ENCODE measurements at regions not wholly inside any gene's neighbourhood (a gene's known extent, or its start where the extent isn't known, plus 50 kb on each side); places are given as distances from the start of the nearest gene placed in this dataset.
"Not testable (repeated sequence)": the region's sequence is repeated elsewhere in the genome, so short reads cannot be mapped to it uniquely, and the experiment has no call there.

DNA sequence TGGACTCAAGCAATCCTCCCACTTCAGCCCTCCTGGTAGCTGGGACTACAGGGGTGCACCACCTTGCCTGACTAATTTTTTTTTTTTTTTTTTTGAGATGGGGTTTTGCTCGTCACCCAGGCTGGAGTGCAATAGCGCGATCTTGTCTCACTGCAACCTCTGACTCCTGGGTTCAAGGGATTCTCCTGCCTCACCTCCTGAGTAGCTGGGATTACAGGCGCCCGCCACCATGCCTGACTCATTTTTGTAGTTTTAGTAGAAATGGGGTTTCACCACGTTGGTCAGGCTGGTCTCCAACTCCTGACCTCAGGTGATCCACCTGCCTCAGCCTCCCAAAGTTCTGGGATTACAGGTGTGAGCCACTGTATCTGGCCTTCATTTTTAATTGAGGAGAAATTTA lies 141.0 kb upstream of the SALL4 start:
- TF ChIP-seq, protein P1, sequence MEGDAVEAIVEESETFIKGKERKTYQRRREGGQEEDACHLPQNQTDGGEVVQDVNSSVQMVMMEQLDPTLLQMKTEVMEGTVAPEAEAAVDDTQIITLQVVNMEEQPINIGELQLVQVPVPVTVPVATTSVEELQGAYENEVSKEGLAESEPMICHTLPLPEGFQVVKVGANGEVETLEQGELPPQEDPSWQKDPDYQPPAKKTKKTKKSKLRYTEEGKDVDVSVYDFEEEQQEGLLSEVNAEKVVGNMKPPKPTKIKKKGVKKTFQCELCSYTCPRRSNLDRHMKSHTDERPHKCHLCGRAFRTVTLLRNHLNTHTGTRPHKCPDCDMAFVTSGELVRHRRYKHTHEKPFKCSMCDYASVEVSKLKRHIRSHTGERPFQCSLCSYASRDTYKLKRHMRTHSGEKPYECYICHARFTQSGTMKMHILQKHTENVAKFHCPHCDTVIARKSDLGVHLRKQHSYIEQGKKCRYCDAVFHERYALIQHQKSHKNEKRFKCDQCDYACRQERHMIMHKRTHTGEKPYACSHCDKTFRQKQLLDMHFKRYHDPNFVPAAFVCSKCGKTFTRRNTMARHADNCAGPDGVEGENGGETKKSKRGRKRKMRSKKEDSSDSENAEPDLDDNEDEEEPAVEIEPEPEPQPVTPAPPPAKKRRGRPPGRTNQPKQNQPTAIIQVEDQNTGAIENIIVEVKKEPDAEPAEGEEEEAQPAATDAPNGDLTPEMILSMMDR (IDR thresholded peaks at IDR 0.05 in 4 of 5, conservative IDR thresholded peaks at IDR 0.05 in 1 of 5) = not testable (repeated sequence)
- TF ChIP-seq POLR2A (IDR thresholded peaks at IDR 0.05) = not testable (repeated sequence)
